ENCODE measurements at regions not wholly inside any gene's neighbourhood (a gene's known extent, or its start where the extent isn't known, plus 50 kb on each side); places are given as distances from the start of the nearest gene placed in this dataset.

DNA sequence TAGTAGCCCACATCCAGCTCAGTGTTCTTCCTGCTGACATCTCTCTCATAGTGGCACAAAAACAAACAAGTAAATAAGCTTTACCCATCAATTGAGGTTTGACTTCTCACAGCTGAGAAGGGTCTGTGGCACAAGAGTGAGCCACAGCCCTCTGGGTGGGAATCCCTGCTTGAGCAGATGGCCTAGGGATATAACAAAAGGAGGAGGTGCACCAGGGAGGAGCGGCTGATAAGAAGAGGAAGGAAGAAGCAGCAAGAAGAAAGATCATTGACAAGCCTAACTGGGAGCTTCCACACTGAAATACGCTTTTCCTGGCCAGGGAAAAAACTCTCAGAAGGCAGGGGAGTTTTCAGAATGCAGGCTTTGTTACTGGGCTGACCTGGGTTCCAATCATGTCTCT lies 279.8 kb downstream of the UACA start:
- TF ChIP-seq CTCF (conservative IDR thresholded peaks at IDR 0.05; ENCODE audit: low read depth), result no peak
- DNase-seq (ENCODE audit: low spot score), result no peak
- ChIA-PET CTCF (no interaction called here), POLR2A (ENCODE audit: low non-redundant PET) (interaction anchor here (1.1 kb wide), 1 partner anchor 21 kb away, joined by 4 read pairs; no protein-coding TSS in a partner anchor)
- no peak overlapping the region for H3K27ac ChIP-seq

- POLR2A ChIA-PET (ENCODE audit: low non-redundant PET), result no interaction called here
- no peak overlapping the region for H3K27ac ChIP-seq
- CTCF ChIA-PET, result interaction anchor here (1.1 kb wide), 1 partner anchor 14 kb away, joined by 3 read pairs; no protein-coding TSS in a partner anchor
- DNase-seq (ENCODE audit: low spot score), result no peak
- no peak for TF ChIP-seq CTCF (conservative IDR thresholded peaks at IDR 0.05; ENCODE audit: low read depth)
Observed at GRCh38 chr15:70480196-70480856, 283.0 kb downstream of the UACA start.

DNA sequence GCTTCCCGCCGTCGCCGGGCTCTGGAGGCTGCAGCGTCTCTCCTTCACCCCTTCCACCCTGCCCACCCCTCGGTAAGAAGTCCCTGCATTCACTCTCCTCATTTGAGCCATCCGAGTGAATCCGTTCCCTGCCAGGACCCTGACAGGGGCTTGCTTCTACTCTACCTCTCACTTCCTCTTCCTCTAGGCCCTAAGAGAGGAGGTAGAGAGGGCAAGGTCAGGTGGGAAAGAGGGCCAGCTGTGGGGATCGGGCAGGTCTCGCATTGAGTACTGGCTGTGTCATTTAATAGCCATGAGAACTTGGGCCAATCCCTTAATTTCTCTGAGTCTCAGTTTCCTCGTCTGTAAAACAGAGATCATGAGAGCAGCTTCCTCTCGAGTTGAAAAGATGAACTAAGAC lies 283.6 kb downstream of the UACA start:
- no peak for TF ChIP-seq CTCF (conservative IDR thresholded peaks at IDR 0.05; ENCODE audit: low read depth)
- no peak overlapping the region for H3K27ac ChIP-seq
- no peak for DNase-seq (ENCODE audit: low spot score)
- ChIA-PET POLR2A (ENCODE audit: low non-redundant PET) (no interaction called here), CTCF (interaction anchor here (1.1 kb wide), 1 partner anchor 13 kb away, joined by 3 read pairs; no protein-coding TSS in a partner anchor)

DNA sequence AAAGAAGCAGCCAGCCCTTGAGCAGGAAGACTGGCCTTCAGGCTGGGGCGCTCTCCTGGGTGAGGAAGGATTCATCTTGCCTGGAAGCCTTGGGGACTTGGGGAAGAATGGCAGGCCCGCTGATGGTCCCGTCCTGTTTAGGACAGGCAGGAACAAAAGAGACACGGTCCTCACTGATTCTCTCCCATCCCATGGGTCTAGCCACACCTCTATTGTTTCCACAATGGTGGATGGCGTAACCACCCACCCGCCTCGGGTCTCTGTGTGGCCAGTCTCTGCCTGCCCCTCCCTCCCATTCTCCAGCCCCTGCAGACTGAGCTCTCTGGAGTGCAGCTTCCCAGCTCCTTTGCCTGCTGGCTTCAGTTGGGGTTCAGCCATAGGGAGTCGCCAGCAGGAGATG lies 284.3 kb downstream of the UACA start:
- ChIA-PET CTCF (no interaction called here), POLR2A (ENCODE audit: low non-redundant PET) (no interaction called here)
- TF ChIP-seq CTCF (conservative IDR thresholded peaks at IDR 0.05; ENCODE audit: low read depth), result no peak
- DNase-seq (ENCODE audit: low spot score), result no peak
- H3K27ac ChIP-seq, result no peak overlapping the region

DNA sequence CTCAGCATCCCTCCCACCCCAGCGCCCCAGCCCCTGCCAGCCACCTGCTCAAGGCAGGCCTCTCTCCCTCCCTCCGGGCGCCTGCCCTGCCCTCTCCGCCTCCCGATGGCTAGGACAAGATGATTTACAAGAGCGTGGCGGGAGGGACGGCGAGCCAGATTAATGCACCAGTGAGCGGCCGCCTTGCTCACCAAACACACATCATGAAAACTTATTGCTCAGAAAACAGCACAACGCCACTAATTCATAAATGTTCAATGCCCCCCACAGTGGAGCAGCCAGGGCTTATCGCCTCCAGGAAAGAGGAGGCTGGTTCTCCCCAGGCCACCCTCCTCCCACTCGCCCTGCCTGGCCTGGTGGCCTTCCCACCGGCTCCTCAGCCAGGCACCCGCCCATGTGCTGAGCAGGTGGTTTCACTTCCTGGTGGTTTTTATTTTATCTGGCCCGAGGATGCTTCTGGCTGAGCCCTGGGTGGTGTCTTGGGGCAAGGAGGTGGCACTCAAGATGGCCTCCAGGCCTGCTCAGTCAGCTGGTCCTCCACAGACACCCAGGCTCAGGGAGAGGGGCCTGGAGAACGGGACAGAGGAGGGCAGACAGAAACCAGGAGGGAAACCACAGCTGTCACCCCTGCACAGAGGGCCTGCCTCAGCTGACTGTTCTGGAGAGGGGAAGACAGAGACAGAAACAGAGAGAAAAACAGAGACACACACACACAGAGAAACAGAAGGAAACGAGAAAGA lies 284.9 kb downstream of the UACA start:
- no peak for DNase-seq (ENCODE audit: low spot score)
- no peak for TF ChIP-seq CTCF (conservative IDR thresholded peaks at IDR 0.05; ENCODE audit: low read depth)
- POLR2A ChIA-PET (ENCODE audit: low non-redundant PET), result no interaction called here
- H3K27ac ChIP-seq, result no peak overlapping the region
- CTCF ChIA-PET, result no interaction called here

- no peak for TF ChIP-seq CTCF (conservative IDR thresholded peaks at IDR 0.05; ENCODE audit: low read depth)
- H3K27ac ChIP-seq, result no peak overlapping the region
- DNase-seq (ENCODE audit: low spot score), result no peak
- CTCF ChIA-PET, result interaction anchor here (0.7 to 1.1 kb wide), 2 partner anchors 10 to 338 kb away, joined by 3 to 4 read pairs; no protein-coding TSS in a partner anchor
- POLR2A ChIA-PET (ENCODE audit: low non-redundant PET), result no interaction called here
Observed at GRCh38 chr15:70477750-70478250, 285.6 kb downstream of the UACA start.
